AG04450 (cell line): ENCODE measurements at regions not wholly inside any gene's neighbourhood (a gene's known extent, or its start where the extent isn't known, plus 50 kb on each side); places are given as distances from the start of the nearest gene placed in this dataset.

ENCODE experiments used
- CTCF ChIA-PET: fragments of 300-600, 350-600 bp; formaldehyde crosslinking; extraction: SDS; loops from one replicate; lab custom pipeline; 2022; ENCODE audit warnings: antibody characterized with exemption, inconsistent platforms; lab: Charles Lee
- POLR2A ChIA-PET: fragments of 350-600 bp; formaldehyde crosslinking; extraction: SDS; loops from one replicate; lab custom pipeline; 2021; ENCODE audit warnings: antibody characterized with exemption, inconsistent platforms; lab: Yijun Ruan, JAX
- DNase-seq: peaks from one replicate; pipeline ENCODE4 v3.0.0-alpha.2; 2011; ENCODE audit warnings: low read depth, low spot score
- H3K27ac ChIP-seq: one replicate; pipeline ENCODE4 v1.5.1; 2012; ENCODE audit warnings: low read depth, low read length, control low read depth
- H3K27me3 ChIP-seq: one replicate; pipeline ENCODE4 v1.6.0; 2012; ENCODE audit warnings: low read length; ENCODE audit not compliant: control insufficient read depth, insufficient read depth
- H3K4me3 ChIP-seq: 2 replicates; pipeline ENCODE4 v1.5.1; 2011; ENCODE audit warnings: mild to moderate bottlenecking, low read depth, low read length, control low read depth
- H3K9me3 ChIP-seq: 2 replicates; pipeline ENCODE4 v1.5.1; 2012; ENCODE audit warnings: low read length; ENCODE audit not compliant: control insufficient read depth, insufficient read depth
- TF ChIP-seq, protein P1 (sequence below): IDR thresholded peaks from 2 replicates; pipeline ENCODE4 v1.5.1; 2011; ENCODE audit warnings: low read depth, low read length, control low read depth, inconsistent platforms

DNA sequence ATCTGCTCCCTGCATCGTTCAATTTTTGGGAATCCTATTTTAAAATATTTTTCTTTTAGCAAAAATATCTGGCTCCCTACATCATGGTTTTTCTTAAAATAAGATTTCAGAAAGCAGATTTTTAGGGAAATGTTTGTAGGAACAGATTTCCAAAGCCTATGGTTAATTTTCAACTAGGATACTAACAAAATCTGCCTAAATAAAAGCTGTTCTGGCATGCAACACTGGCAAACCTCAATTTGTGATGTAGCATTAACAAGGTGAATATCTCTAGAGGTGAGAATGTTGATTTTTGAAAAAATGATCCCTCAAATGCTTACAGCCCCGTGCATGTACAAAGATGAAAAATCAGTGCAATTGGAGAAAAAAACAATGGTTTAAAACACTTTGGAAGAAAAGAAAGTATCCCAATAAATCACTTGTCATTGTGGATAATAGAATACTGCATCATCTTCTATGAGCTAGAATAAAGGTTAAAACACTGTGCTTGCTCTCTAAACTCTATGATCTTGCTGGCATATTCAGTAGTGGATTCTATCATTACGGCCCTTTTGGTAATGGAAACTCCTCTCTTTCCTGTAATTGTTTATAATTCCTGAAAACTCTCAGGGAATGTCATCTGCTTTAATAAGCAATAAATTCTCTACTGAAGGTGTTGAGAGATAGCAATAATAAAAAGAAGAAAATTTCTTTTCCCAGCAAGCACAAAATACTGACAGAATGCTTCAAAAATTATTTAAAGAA lies 97.6 kb downstream of the C4orf33 start:
- Histone ChIP-seq H3K9me3 (no peaks in the 10 kb centered on the region), H3K4me3 (no peak overlapping the region), H3K27ac (no peak overlapping the region), H3K27me3 (no peaks in the 10 kb centered on the region)
- TF ChIP-seq, protein P1, sequence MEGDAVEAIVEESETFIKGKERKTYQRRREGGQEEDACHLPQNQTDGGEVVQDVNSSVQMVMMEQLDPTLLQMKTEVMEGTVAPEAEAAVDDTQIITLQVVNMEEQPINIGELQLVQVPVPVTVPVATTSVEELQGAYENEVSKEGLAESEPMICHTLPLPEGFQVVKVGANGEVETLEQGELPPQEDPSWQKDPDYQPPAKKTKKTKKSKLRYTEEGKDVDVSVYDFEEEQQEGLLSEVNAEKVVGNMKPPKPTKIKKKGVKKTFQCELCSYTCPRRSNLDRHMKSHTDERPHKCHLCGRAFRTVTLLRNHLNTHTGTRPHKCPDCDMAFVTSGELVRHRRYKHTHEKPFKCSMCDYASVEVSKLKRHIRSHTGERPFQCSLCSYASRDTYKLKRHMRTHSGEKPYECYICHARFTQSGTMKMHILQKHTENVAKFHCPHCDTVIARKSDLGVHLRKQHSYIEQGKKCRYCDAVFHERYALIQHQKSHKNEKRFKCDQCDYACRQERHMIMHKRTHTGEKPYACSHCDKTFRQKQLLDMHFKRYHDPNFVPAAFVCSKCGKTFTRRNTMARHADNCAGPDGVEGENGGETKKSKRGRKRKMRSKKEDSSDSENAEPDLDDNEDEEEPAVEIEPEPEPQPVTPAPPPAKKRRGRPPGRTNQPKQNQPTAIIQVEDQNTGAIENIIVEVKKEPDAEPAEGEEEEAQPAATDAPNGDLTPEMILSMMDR = no peak
- CTCF ChIA-PET = no interaction called here
- POLR2A ChIA-PET = no interaction called here
- no peak for DNase-seq

DNA sequence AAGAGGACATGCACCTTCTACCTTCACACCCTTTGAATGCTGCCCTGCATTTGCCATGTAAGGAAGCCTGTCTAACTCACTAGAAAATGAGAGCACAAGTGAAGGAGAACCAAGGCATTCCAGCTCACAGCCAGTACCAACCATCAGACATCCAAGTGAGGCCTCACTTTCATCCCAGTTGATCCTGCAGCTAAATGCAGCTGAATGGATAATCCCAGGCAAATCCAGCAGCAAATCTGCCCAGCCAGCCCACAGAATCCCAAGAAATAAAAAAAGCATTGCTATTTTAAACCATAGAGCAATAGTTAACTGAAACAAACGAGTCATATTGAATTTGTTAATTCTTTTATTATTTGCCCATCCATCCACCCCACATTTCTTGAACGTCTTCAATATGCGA lies 112.5 kb downstream of the C4orf33 start:
- POLR2A ChIA-PET = no interaction called here
- CTCF ChIA-PET = no interaction called here
- no peaks in the 10 kb centered on the region for H3K27me3 ChIP-seq

DNA sequence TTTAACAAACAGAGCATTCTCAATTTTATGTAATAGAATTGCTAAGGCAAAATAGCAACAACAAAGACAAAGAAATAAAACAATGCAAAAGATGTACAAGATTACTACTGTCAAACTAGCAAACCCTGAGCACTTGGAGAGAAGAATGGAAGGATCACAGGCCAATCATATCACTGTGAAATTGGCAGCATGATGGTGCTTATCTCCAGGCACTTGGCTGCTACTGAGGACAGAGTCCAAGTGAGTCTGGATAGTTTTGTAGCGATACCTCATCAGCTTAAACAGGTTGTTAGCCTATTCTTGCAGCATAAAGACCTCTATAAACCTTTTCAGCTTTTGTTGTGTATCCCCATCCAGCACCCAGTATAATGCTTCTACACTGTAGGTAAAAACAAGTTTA lies 117.7 kb downstream of the C4orf33 start:
- Histone ChIP-seq H3K9me3 (no peaks in the 10 kb centered on the region), H3K27me3 (no peaks in the 10 kb centered on the region), H3K4me3 (no peak overlapping the region), H3K27ac (no peak overlapping the region)
- no peak for DNase-seq
- ChIA-PET POLR2A (no interaction called here), CTCF (no interaction called here)
- TF ChIP-seq, protein P1 = no peak

More for the DNA sequence above, 112.5 kb downstream of the C4orf33 start:
- no peak for DNase-seq
- no peak overlapping the region for H3K4me3 ChIP-seq
- no peak overlapping the region for H3K27ac ChIP-seq
- TF ChIP-seq, protein P1 = no peak
- H3K9me3 ChIP-seq = no peaks in the 10 kb centered on the region

DNA sequence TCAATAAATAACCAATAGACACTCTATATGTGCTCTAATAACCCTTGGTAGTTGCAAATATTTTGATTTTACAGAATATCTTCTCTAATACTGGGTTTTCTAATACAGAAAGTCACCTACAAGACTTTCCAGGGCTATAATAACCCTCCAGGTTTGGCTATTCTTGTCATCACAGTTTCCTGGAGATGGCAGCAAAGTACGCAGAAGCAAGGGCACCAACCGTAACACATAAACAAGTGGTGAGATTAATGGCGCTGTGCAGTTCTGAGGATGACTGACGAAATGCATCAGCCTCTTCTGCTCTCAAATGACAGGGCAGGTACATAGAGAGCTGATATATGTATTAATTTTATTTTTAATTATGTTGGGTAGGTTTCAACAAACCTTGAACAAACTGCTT lies 122.4 kb downstream of the C4orf33 start:
- DNase-seq = no peak
- POLR2A ChIA-PET = no interaction called here
- CTCF ChIA-PET = no interaction called here
- Histone ChIP-seq H3K27me3 (no peaks in the 10 kb centered on the region), H3K9me3 (no peaks in the 10 kb centered on the region), H3K4me3 (no peak overlapping the region), H3K27ac (no peak overlapping the region)
- TF ChIP-seq, protein P1 = no peak

DNA sequence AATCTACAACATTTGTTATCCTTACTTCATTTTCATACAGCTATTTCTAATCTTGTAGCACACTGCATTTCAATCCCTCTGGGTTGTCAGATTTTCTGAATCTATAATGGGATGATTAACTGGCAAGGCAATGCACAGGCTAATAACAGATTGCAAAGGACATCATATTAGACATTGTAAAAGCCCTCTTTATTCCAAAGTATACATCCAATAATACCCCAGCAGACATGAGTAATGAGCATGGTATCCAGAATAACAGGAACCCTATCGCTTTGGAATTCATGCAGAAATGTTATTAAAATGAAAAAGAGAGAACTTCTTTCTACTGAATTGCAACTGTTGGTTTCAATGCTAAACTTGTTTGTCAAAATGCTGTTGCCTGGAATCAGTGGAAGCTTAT lies 122.9 kb downstream of the C4orf33 start:
- H3K27me3 ChIP-seq = no peaks in the 10 kb centered on the region
- no peak overlapping the region for H3K4me3 ChIP-seq
- ChIA-PET CTCF (no interaction called here), POLR2A (no interaction called here)
- no peak overlapping the region for H3K27ac ChIP-seq
- no peak for DNase-seq
- TF ChIP-seq, protein P1 = no peak
- H3K9me3 ChIP-seq = no peaks in the 10 kb centered on the region
